Cardiac muscle cell (in vitro differentiated cells and primary cell): ENCODE measurements at regions not wholly inside any gene's neighbourhood (a gene's known extent, or its start where the extent isn't known, plus 50 kb on each side); places are given as distances from the start of the nearest gene placed in this dataset.

Experiments used
- DNase-seq, 2 donors: peaks; one replicate each; pipeline versions ENCODE4 v3.0.0 to v3.0.0-alpha.2; 2010 to 2017; ENCODE audit warnings: low read depth in 1 of 2, low spot score in 1 of 2
- H3K27ac ChIP-seq: fragments of 200-600 bp; sonication (generic); 2 replicates; pipeline ENCODE4 v1.5.1; 2016
- H3K27me3 ChIP-seq: fragments of 200-600 bp; sonication (generic); 2 replicates; pipeline ENCODE4 v1.6.0; 2016; ENCODE audit warnings: control low read depth
- H3K36me3 ChIP-seq: fragments of 200-600 bp; sonication (generic); 2 replicates; pipeline ENCODE4 v1.5.1; 2016; ENCODE audit warnings: control low read depth
- H3K4me1 ChIP-seq: fragments of 200-600 bp; sonication (generic); 2 replicates; pipeline ENCODE4 v1.8.1; 2017; ENCODE audit warnings: low read depth, mild to moderate bottlenecking, mixed run types
- H3K4me3 ChIP-seq: fragments of 200-600 bp; sonication (generic); 2 replicates; pipeline ENCODE4 v1.5.1; 2016; ENCODE audit warnings: mild to moderate bottlenecking
- H3K9me3 ChIP-seq: fragments of 200-600 bp; sonication (generic); 2 replicates; pipeline ENCODE4 v1.5.1; 2017; ENCODE audit warnings: low read depth, mild to moderate bottlenecking, control low read depth
- TF ChIP-seq, protein P1 (sequence below): IDR thresholded peaks from 2 replicates; pipeline ENCODE4 v1.5.1; 2012; ENCODE audit warnings: low read depth, mild to moderate bottlenecking, low read length

DNA sequence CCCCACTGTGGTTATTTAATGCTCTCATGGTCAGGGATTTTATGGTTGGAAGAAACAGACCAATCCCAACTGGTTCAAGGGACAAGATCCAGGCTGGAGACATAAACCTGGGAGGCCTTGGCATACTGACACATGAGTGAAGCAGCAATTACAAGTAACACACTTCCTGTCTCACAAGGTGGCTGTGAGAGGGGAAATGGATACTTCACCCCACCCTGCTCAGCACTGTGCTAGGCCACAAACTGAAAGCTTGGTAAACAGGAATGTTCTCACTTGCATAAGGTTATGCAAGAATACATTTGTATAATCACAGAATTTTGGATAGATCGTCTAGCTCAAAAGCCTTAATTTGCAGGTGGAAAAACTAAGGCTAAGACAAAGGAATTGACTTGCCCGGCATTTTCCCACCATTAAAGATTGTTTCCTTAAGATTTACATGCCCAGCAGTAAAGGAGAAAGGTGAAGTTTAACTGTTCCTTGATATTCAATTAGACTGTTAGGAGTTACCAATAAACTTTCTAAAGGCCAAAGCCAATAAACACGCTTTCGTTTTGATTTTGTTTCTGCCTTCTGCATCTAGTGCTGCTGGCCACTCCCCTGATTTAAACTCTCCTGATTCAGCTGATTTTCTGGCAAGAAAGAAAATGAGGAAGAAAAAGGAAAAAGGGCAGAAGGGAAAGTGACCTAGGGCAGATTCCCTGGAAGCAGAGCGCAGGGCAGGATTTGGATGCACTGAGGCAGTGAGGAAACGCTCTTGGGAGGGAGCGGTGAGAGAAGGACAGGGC, 215.6 kb upstream of the CDH5 start:
- Histone ChIP-seq H3K4me3 (no peak overlapping the region), H3K27me3 (no peaks in the 10 kb centered on the region), H3K27ac (no peak overlapping the region), H3K9me3 (no peaks in the 10 kb centered on the region), H3K4me1 (no peaks in the 10 kb centered on the region), H3K36me3 (no peaks in the 10 kb centered on the region)
- TF ChIP-seq, protein P1, sequence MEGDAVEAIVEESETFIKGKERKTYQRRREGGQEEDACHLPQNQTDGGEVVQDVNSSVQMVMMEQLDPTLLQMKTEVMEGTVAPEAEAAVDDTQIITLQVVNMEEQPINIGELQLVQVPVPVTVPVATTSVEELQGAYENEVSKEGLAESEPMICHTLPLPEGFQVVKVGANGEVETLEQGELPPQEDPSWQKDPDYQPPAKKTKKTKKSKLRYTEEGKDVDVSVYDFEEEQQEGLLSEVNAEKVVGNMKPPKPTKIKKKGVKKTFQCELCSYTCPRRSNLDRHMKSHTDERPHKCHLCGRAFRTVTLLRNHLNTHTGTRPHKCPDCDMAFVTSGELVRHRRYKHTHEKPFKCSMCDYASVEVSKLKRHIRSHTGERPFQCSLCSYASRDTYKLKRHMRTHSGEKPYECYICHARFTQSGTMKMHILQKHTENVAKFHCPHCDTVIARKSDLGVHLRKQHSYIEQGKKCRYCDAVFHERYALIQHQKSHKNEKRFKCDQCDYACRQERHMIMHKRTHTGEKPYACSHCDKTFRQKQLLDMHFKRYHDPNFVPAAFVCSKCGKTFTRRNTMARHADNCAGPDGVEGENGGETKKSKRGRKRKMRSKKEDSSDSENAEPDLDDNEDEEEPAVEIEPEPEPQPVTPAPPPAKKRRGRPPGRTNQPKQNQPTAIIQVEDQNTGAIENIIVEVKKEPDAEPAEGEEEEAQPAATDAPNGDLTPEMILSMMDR, result no peak
- DNase-seq, result peak in 1 of 2 donors; percentile 62

DNA sequence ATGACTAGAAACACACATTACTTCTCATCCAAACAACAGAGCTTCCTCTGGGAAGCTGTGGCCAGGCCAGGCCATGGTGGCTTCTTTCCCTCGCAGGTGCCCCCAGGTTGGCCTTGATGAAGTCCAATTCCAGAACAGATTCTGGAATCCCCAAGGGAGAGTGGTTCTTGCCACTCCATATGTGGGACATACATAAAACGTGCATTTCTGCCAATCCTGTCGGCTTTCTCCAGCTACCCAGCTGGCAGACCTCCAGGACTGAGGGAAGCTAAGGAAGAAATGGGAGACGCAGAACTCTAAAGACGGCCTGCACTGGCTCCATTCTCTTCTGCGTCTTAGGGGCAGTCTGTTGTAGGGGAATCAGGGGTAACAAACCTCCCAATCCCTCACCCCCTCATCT, 219.2 kb upstream of the CDH5 start:
- H3K27me3 ChIP-seq, result no peaks in the 10 kb centered on the region
- TF ChIP-seq, protein P1, result no peak
- no peaks in the 10 kb centered on the region for H3K9me3 ChIP-seq
- H3K4me3 ChIP-seq, result no peak overlapping the region
- no peaks in the 10 kb centered on the region for H3K36me3 ChIP-seq
- H3K4me1 ChIP-seq, result no peaks in the 10 kb centered on the region
- DNase-seq, result no peak
- no peak overlapping the region for H3K27ac ChIP-seq

DNA sequence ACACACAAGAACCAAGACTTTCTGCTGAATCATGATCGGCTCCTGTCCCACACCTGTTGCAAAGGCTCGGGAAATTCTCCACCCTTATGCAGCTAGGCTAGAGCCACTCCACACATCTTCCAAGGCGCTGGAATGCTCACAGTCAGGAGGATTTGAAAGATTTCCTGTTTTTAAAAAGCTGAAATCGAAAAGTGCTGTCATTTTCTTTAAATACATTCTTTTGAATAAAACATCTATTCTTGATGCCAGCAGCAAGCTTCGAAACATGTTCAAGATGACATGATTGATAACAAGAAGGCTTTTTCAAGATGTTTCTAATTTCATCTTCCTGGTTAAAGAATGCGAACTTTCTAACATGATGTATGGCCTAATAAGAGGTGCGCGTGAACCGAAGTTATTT, 219.7 kb upstream of the CDH5 start:
- Histone ChIP-seq H3K27me3 (no peaks in the 10 kb centered on the region), H3K4me1 (peaks cover 4% of the 10 kb centered on the region), H3K27ac (no peak overlapping the region), H3K36me3 (no peaks in the 10 kb centered on the region), H3K9me3 (no peaks in the 10 kb centered on the region), H3K4me3 (no peak overlapping the region)
- DNase-seq, result no peak
- TF ChIP-seq, protein P1, result no peak

DNA sequence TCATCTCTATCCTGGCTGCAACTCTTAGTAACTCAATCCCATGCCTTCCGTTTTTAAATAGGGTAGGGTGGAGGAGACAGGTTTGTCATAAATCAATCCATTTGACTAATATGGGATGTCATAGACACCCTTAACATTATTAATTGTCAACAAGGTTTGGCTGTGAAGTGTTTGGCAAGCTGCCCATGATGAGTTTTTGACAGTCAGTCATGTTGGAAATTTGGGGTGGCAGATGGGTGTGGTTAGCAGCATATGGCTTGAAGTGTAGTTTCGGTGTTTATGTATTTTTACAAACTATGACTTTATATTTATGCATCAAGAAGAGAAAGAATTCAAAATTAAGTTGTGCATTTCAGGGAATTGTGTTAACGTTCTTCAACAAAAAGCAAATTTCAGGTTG, 221.8 kb upstream of the CDH5 start:
- Histone ChIP-seq H3K4me1 (peaks cover 12% of the 10 kb centered on the region), H3K36me3 (no peaks in the 10 kb centered on the region), H3K9me3 (no peaks in the 10 kb centered on the region), H3K4me3 (no peak overlapping the region), H3K27me3 (no peaks in the 10 kb centered on the region), H3K27ac (no peak overlapping the region)
- DNase-seq, result no peak
- TF ChIP-seq, protein P1, result no peak

DNA sequence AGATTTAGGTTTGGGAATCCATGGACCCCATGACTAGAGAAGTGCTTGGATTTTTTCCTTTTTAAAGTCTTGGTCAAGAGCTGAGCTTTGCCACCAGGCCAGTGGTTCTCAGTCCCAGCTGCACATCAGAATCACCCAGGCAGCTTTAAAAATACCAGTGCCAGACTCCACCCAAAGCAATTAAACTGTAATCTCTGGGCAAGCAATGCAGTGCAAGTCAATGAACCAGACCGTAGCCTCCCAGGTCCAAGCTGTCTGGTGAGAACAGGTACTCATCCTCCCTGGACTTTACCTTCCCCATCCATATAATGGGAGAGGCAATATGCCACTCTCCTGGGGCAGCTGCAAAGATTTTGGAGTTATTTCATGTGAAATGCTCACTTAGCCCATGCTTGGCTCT, 223.1 kb upstream of the CDH5 start:
- Histone ChIP-seq H3K4me1 (peaks cover 12% of the 10 kb centered on the region), H3K27ac (no peak overlapping the region), H3K27me3 (no peaks in the 10 kb centered on the region), H3K4me3 (no peak overlapping the region), H3K9me3 (no peaks in the 10 kb centered on the region), H3K36me3 (no peaks in the 10 kb centered on the region)
- TF ChIP-seq, protein P1, result no peak
- no peak for DNase-seq
